IMR-90 (cell line): ENCODE measurements at regions not wholly inside any gene's neighbourhood (a gene's known extent, or its start where the extent isn't known, plus 50 kb on each side); places are given as distances from the start of the nearest gene placed in this dataset.

ENCODE experiments used
- ATAC-seq: fragments of 200-7000 bp; cut with Tn5 transposase; 2 replicates; pipeline ENCODE4 v1.9.1; 2020; ENCODE audit warnings: low read depth, mild to moderate bottlenecking, moderate library complexity
- BruUV-seq: library from RNA; stranded (reverse); fragments of 400-500 nt; replicated peaks from 2 replicates; lab custom pipeline; 2021; lab: Mats Ljungman, UMichigan
- CTCF ChIA-PET: fragments of 300-600 bp; formaldehyde crosslinking; extraction: SDS; loops from one replicate; lab custom pipeline; 2021; ENCODE audit warnings: antibody characterized with exemption; lab: Yijun Ruan, JAX
- POLR2A ChIA-PET: fragments of 300-600 bp; sonication (Branson Sonifier 250); formaldehyde crosslinking; loops from one replicate; lab custom pipeline; 2022; ENCODE audit warnings: antibody characterized with exemption; ENCODE audit not compliant: unreplicated experiment; lab: Charles Lee
- DNase-seq: peaks from one replicate; pipeline ENCODE4 v3.0.0; 2013
- H2AFZ ChIP-seq: replicated peaks from 2 replicates; pipeline ENCODE3; 2013; ENCODE audit warnings: low read length, mild to moderate bottlenecking; ENCODE audit not compliant: poor library complexity
- H2AK5ac ChIP-seq: 2 replicates; pipeline ENCODE4 v1.6.1; 2013; ENCODE audit warnings: low read depth, low read length, inconsistent platforms
- H2AK9ac ChIP-seq: replicated peaks from 2 replicates; pipeline ENCODE3; 2013; ENCODE audit warnings: mild to moderate bottlenecking, low read depth, low read length, moderate library complexity; ENCODE audit not compliant: poor library complexity
- H2BK120ac ChIP-seq: 2 replicates; pipeline ENCODE4 v1.6.1; 2013; ENCODE audit warnings: low read depth, low read length, inconsistent platforms
- H2BK15ac ChIP-seq: 3 replicates; pipeline ENCODE4 v1.6.1; 2013; ENCODE audit warnings: low read depth, low read length, inconsistent platforms
- H2BK20ac ChIP-seq: 2 replicates; pipeline ENCODE4 v1.6.1; 2013; ENCODE audit warnings: low read depth, mild to moderate bottlenecking, inconsistent platforms, low read length, moderate library complexity
- H2BK5ac ChIP-seq: 2 replicates; pipeline ENCODE4 v1.6.1; 2013; ENCODE audit warnings: mild to moderate bottlenecking, low read depth, low read length, inconsistent platforms; ENCODE audit not compliant: poor library complexity, severe bottlenecking
- H3K14ac ChIP-seq: replicated peaks from 2 replicates; pipeline ENCODE4 v1.6.1; 2013; ENCODE audit warnings: low read depth, low read length, inconsistent platforms
- H3K18ac ChIP-seq: 2 replicates; pipeline ENCODE4 v1.6.1; 2013; ENCODE audit warnings: low read depth, low read length, control low read depth
- H3K23ac ChIP-seq: 2 replicates; pipeline ENCODE4 v1.6.1; 2013; ENCODE audit warnings: low read depth, low read length, inconsistent platforms
- H3K27ac ChIP-seq: 2 replicates; pipeline ENCODE4 v1.5.1; 2013; ENCODE audit warnings: mild to moderate bottlenecking, control low read depth, low read length; ENCODE audit not compliant: insufficient read depth
- H3K27me3 ChIP-seq: 2 replicates; pipeline ENCODE4 v1.6.1; 2013; ENCODE audit warnings: low read length; ENCODE audit not compliant: control insufficient read depth, insufficient read depth
- H3K36me3 ChIP-seq: 2 replicates; pipeline ENCODE4 v1.6.1; 2013; ENCODE audit warnings: low read length, mixed read lengths; ENCODE audit not compliant: control insufficient read depth, insufficient read depth
- H3K4ac ChIP-seq: 2 replicates; pipeline ENCODE4 v1.6.1; 2013; ENCODE audit warnings: low read depth, low read length, inconsistent platforms
- H3K4me1 ChIP-seq: 2 replicates; pipeline ENCODE4 v1.6.1; 2013; ENCODE audit warnings: low read length, mixed read lengths; ENCODE audit not compliant: control insufficient read depth, insufficient read depth
- H3K4me2 ChIP-seq: 2 replicates; pipeline ENCODE4 v1.6.1; 2013; ENCODE audit warnings: low read depth, mild to moderate bottlenecking, control low read depth, low read length, moderate library complexity
- H3K4me3 ChIP-seq: 2 replicates; pipeline ENCODE4 v1.5.1; 2013; ENCODE audit warnings: low read depth, mild to moderate bottlenecking, control low read depth, low read length, moderate library complexity; ENCODE audit not compliant: insufficient read depth
- H3K56ac ChIP-seq: 2 replicates; pipeline ENCODE4 v1.6.1; 2013; ENCODE audit warnings: low read length, inconsistent platforms; ENCODE audit not compliant: insufficient read depth; ENCODE audit errors: extremely low read depth
- H3K79me1 ChIP-seq, 2 experiments: 2 replicates each; pipeline ENCODE4 v1.6.1; 2013; ENCODE audit warnings: low read length in 2 of 2, inconsistent platforms in 1 of 2, low read depth in 1 of 2
- H3K9ac ChIP-seq: 2 replicates; pipeline ENCODE4 v1.6.1; 2013; ENCODE audit warnings: low read depth, low read length, control low read depth
- H3K9me1 ChIP-seq: 2 replicates; pipeline ENCODE4 v1.6.1; 2013; ENCODE audit warnings: low read length, inconsistent platforms; ENCODE audit not compliant: insufficient read depth
- H3K9me3 ChIP-seq: 2 replicates; pipeline ENCODE4 v1.6.1; 2013; ENCODE audit warnings: low read length; ENCODE audit not compliant: control insufficient read depth, insufficient read depth
- H4K20me1 ChIP-seq: 2 replicates; pipeline ENCODE4 v1.6.1; 2013; ENCODE audit warnings: low read length, inconsistent platforms; ENCODE audit not compliant: insufficient read depth
- H4K5ac ChIP-seq: 2 replicates; pipeline ENCODE4 v1.6.1; 2013; ENCODE audit warnings: mild to moderate bottlenecking, low read depth, low read length, control low read depth
- H4K8ac ChIP-seq, 2 experiments: 2 replicates each; pipeline ENCODE4 v1.6.1; 2013; ENCODE audit warnings: low read depth in 2 of 2, low read length in 2 of 2, control low read depth in 1 of 2, inconsistent platforms in 1 of 2
- H4K91ac ChIP-seq: 2 replicates; pipeline ENCODE4 v1.6.1; 2013; ENCODE audit warnings: low read depth, low read length, inconsistent platforms; ENCODE audit not compliant: insufficient read depth
- BHLHE40 ChIP-seq: fragments of 150-350 bp; IDR thresholded peaks from 2 replicates; pipeline ENCODE4 v1.6.1; 2016; ENCODE audit warnings: mild to moderate bottlenecking, low read depth, low read length
- CEBPB ChIP-seq: IDR thresholded peaks from 2 replicates; pipeline ENCODE4 v1.6.1; 2012; ENCODE audit warnings: low read depth, low read length, improper control_type of control experiment
- CHD1 ChIP-seq: IDR thresholded peaks from 2 replicates; pipeline ENCODE4 v1.6.1; 2012; ENCODE audit warnings: low read depth, low read length, improper control_type of control experiment
- FOS ChIP-seq: fragments of 150-350 bp; IDR thresholded peaks from 2 replicates; pipeline ENCODE4 v1.6.1; 2016; ENCODE audit warnings: low read depth, low read length
- MAFK ChIP-seq: IDR thresholded peaks from 2 replicates; pipeline ENCODE4 v1.6.1; 2012; ENCODE audit warnings: low read depth, low read length, improper control_type of control experiment
- MAZ ChIP-seq: IDR thresholded peaks from 2 replicates; pipeline ENCODE4 v1.6.1; 2012; ENCODE audit warnings: low read depth, mild to moderate bottlenecking, low read length, improper control_type of control experiment, moderate library complexity, borderline replicate concordance
- MXI1 ChIP-seq: IDR thresholded peaks from 2 replicates; pipeline ENCODE4 v1.6.1; 2012; ENCODE audit warnings: low read depth, mild to moderate bottlenecking, low read length, moderate library complexity, borderline replicate concordance
- NFE2L2 ChIP-seq: fragments of 150-350 bp; IDR thresholded peaks from 2 replicates; pipeline ENCODE4 v1.6.1; 2016; ENCODE audit warnings: low read depth, mild to moderate bottlenecking, low read length
- POLR2A ChIP-seq: IDR thresholded peaks from 2 replicates; pipeline ENCODE4 v1.6.1; 2012; ENCODE audit warnings: mild to moderate bottlenecking, low read depth, low read length
- RAD21 ChIP-seq: IDR thresholded peaks from 2 replicates; pipeline ENCODE4 v1.6.1; 2012; ENCODE audit warnings: low read length, improper control_type of control experiment
- RCOR1 ChIP-seq: IDR thresholded peaks from 2 replicates; pipeline ENCODE4 v1.6.1; 2012; ENCODE audit warnings: mild to moderate bottlenecking, low read length, improper control_type of control experiment; ENCODE audit not compliant: insufficient replicate concordance
- RFX5 ChIP-seq: IDR thresholded peaks from 2 replicates; pipeline ENCODE4 v1.8.0; 2012; ENCODE audit warnings: low read depth, mild to moderate bottlenecking, low read length, moderate library complexity
- SMC3 ChIP-seq: fragments of 150-350 bp; IDR thresholded peaks from 2 replicates; pipeline ENCODE4 v1.6.1; 2016; ENCODE audit warnings: low read depth, mild to moderate bottlenecking, antibody characterized with exemption, low read length, moderate library complexity
- whole genome bisulfite sequencing, 2 experiments: methylation state at CpG; one replicate each; pipeline versions ENCODE4 v1.1.5 to v1.1.7; 2013; ENCODE audit warnings: missing lambda C conversion rate in 2 of 2; ENCODE audit not compliant: insufficient read length in 1 of 2; ENCODE audit errors: extremely low coverage in 2 of 2; 5-methylcytosine and 5-hydroxymethylcytosine counted together
- dilution Hi-C: fragments of 300-500 bp; cut with HindIII; formaldehyde crosslinking; loops from one replicate; pipeline ENCODE4 v1.14.3; 2018; ENCODE audit warnings: low sequenced_read_pairs; ENCODE audit not compliant: unreplicated experiment
- in situ Hi-C: fragments of 300-500 bp; cut with MboI; formaldehyde crosslinking; loops from 3 replicates; pipeline ENCODE4 v1.14.3; 2019; ENCODE audit warnings: low sequenced_read_pairs, inconsistent platforms, mixed read lengths
- intact Hi-C: fragments of 100-400 bp; cut with micrococcal nuclease; formaldehyde crosslinking; loops from 2 replicates; pipeline ENCODE4 v1.10.0; 2022
- TF ChIP-seq, protein P1 (sequence below): fragments of 150-350 bp; IDR thresholded peaks from 2 replicates; pipeline ENCODE4 v1.6.1; 2016; ENCODE audit warnings: low read depth, mild to moderate bottlenecking, low read length, moderate library complexity, borderline replicate concordance
- TF ChIP-seq, protein P2 (sequence below): conservative IDR thresholded peaks from 2 replicates; pipeline ENCODE4 v1.5.1; 2012; ENCODE audit warnings: mild to moderate bottlenecking, low read depth, low read length, improper control_type of control experiment
- TF ChIP-seq, protein P3 (sequence below): fragments of 150-350 bp; IDR thresholded peaks from 2 replicates; pipeline ENCODE4 v1.6.1; 2017; ENCODE audit warnings: mild to moderate bottlenecking, antibody characterized with exemption, low read length, low read depth

DNA sequence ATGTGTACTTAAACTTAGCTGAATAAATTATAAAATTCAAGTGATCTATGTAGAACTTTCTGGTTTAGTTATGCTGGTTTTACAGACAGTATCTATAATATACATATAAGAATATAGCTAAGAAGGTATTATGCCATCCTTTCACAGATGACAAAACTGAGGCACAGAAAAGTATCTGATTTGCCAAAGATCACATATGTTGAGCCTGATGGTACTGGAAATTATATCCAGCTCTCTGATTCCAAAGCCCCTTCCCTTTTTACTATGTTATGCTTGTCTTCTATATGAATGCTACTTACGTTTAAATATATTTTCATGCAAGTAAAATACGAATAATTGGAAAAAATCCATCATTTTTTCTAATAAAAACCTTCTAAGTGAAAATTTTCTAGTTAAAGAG, 1631.3 kb downstream of the DPP10 start:
- ATAC-seq = no peak
- POLR2A ChIA-PET = no interaction called here

More for the DNA sequence above, 1631.3 kb downstream of the DPP10 start:
- Histone ChIP-seq H2AK9ac (no peak overlapping the region), H3K4ac (no peak overlapping the region), H2BK5ac (no peak overlapping the region), H3K4me1 (no peaks in the 10 kb centered on the region), H3K18ac (no peak overlapping the region), H3K4me2 (no peak overlapping the region), H4K20me1 (no peaks in the 10 kb centered on the region), H2BK15ac (no peak overlapping the region), H3K27me3 (no peaks in the 10 kb centered on the region), H2AFZ (no peak overlapping the region), H3K56ac (no peak overlapping the region), H3K79me1 (no peaks in the 10 kb centered on the region), H3K14ac (no peak overlapping the region), H2BK120ac (no peak overlapping the region), H3K9me1 (no peaks in the 10 kb centered on the region), H4K5ac (no peak overlapping the region), H2BK20ac (no peak overlapping the region), H4K8ac (no peak overlapping the region), H4K91ac (no peak overlapping the region), H2AK5ac (no peak overlapping the region), H3K9me3 (no peaks in the 10 kb centered on the region), H3K9ac (no peak overlapping the region), H3K27ac (no peak overlapping the region), H3K23ac (no peak overlapping the region), H3K36me3 (no peaks in the 10 kb centered on the region), H3K4me3 (no peak overlapping the region)
- in situ Hi-C loops (no loop called here), dilution Hi-C loops (no loop called here), intact Hi-C loops (no loop called here)
- no TSS peak for BruUV-seq
- TF ChIP-seq, protein P1, sequence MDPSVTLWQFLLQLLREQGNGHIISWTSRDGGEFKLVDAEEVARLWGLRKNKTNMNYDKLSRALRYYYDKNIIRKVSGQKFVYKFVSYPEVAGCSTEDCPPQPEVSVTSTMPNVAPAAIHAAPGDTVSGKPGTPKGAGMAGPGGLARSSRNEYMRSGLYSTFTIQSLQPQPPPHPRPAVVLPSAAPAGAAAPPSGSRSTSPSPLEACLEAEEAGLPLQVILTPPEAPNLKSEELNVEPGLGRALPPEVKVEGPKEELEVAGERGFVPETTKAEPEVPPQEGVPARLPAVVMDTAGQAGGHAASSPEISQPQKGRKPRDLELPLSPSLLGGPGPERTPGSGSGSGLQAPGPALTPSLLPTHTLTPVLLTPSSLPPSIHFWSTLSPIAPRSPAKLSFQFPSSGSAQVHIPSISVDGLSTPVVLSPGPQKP = no peak
- TF ChIP-seq MXI1 (no peak), POLR2A (no peak), FOS (no peak), NFE2L2 (no peak), CHD1 (no peak), RCOR1 (no peak), RFX5 (no peak), CEBPB (no peak), MAFK (no peak), BHLHE40 (no peak), MAZ (no peak), RAD21 (no peak), SMC3 (no peak)
- TF ChIP-seq, protein P2, sequence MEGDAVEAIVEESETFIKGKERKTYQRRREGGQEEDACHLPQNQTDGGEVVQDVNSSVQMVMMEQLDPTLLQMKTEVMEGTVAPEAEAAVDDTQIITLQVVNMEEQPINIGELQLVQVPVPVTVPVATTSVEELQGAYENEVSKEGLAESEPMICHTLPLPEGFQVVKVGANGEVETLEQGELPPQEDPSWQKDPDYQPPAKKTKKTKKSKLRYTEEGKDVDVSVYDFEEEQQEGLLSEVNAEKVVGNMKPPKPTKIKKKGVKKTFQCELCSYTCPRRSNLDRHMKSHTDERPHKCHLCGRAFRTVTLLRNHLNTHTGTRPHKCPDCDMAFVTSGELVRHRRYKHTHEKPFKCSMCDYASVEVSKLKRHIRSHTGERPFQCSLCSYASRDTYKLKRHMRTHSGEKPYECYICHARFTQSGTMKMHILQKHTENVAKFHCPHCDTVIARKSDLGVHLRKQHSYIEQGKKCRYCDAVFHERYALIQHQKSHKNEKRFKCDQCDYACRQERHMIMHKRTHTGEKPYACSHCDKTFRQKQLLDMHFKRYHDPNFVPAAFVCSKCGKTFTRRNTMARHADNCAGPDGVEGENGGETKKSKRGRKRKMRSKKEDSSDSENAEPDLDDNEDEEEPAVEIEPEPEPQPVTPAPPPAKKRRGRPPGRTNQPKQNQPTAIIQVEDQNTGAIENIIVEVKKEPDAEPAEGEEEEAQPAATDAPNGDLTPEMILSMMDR = no peak
- TF ChIP-seq, protein P3, sequence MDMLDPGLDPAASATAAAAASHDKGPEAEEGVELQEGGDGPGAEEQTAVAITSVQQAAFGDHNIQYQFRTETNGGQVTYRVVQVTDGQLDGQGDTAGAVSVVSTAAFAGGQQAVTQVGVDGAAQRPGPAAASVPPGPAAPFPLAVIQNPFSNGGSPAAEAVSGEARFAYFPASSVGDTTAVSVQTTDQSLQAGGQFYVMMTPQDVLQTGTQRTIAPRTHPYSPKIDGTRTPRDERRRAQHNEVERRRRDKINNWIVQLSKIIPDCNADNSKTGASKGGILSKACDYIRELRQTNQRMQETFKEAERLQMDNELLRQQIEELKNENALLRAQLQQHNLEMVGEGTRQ = no peak
- no peak for DNase-seq
- CTCF ChIA-PET = no interaction called here
- WGBS, 2 experiments = no CpG with 5 or more reads among the region's 2 CpGs
